Lung (tissue), 11 donors: ENCODE measurements at regions not wholly inside any gene's neighbourhood (a gene's known extent, or its start where the extent isn't known, plus 50 kb on each side); places are given as distances from the start of the nearest gene placed in this dataset.

Experiments
- ATAC-seq: fragments of 200-7000 bp; cut with Tn5 transposase; one replicate; pipeline ENCODE4 v1.9.1; 2020; ENCODE audit warnings: moderate number of reproducible peaks; ENCODE audit not compliant: insufficient read depth, low FRiP score
- DNase-seq, 3 donors: peaks; one replicate each; pipeline ENCODE4 v3.0.0-alpha.2; 2013 to 2017
- H3K27ac ChIP-seq, 2 donors: one replicate each; pipeline ENCODE4 v1.5.1; 2013; ENCODE audit warnings: mild to moderate bottlenecking in 2 of 2, moderate library complexity in 2 of 2, control low read depth in 1 of 2, inconsistent platforms in 1 of 2, low read depth in 1 of 2, low read length in 1 of 2
- H3K27me3 ChIP-seq, 3 donors: one replicate each; pipeline ENCODE4 v1.5.1; 2013; ENCODE audit warnings: low read length in 2 of 3; ENCODE audit not compliant: control insufficient read depth in 3 of 3, insufficient read depth in 3 of 3
- H3K36me3 ChIP-seq, 4 donors: one replicate each; pipeline ENCODE4 v1.5.1; 2013; ENCODE audit warnings: low read length in 4 of 4, mild to moderate bottlenecking in 1 of 4, moderate library complexity in 1 of 4; ENCODE audit not compliant: control insufficient read depth in 4 of 4, insufficient read depth in 4 of 4
- H3K4me1 ChIP-seq, 5 donors: one replicate each; pipeline ENCODE4 v1.5.1; 2013; ENCODE audit warnings: low read length in 5 of 5, mild to moderate bottlenecking in 2 of 5, moderate library complexity in 1 of 5; ENCODE audit not compliant: control insufficient read depth in 5 of 5, insufficient read depth in 5 of 5
- H3K4me3 ChIP-seq: one replicate; pipeline ENCODE4 v1.5.1; 2013; ENCODE audit warnings: mild to moderate bottlenecking, control low read depth, moderate library complexity
- H3K9ac ChIP-seq, 2 donors: one replicate each; pipeline ENCODE4 v1.5.1; 2013; ENCODE audit warnings: low read length in 2 of 2, control low read depth in 1 of 2; ENCODE audit not compliant: insufficient read depth in 1 of 2
- H3K9me3 ChIP-seq, 4 donors: one replicate each; pipeline ENCODE4 v1.5.1; 2013; ENCODE audit warnings: low read length in 3 of 4, mild to moderate bottlenecking in 1 of 4, moderate library complexity in 1 of 4; ENCODE audit not compliant: control insufficient read depth in 4 of 4, insufficient read depth in 3 of 4
- WGBS, 2 donors: extraction: QIAGEN DNeasy Blood & Tissue Kit; methylation state at CpG; one replicate each; pipeline ENCODE4 v1.1.7; 2013; 5-methylcytosine and 5-hydroxymethylcytosine counted together
- TF ChIP-seq, protein P1 (sequence below): IDR thresholded peaks from 2 replicates; pipeline ENCODE4 v1.5.1; 2012; ENCODE audit warnings: mild to moderate bottlenecking; ENCODE audit errors: control extremely low read depth, extremely low read depth
- donor health status: control.
- donor health status: control.
- donor health status: Bipolar disorder and iron deficiency.
- donor health status: healthy.
- donor health status: DM: yes; HTN: yes; CAD: no.

DNA sequence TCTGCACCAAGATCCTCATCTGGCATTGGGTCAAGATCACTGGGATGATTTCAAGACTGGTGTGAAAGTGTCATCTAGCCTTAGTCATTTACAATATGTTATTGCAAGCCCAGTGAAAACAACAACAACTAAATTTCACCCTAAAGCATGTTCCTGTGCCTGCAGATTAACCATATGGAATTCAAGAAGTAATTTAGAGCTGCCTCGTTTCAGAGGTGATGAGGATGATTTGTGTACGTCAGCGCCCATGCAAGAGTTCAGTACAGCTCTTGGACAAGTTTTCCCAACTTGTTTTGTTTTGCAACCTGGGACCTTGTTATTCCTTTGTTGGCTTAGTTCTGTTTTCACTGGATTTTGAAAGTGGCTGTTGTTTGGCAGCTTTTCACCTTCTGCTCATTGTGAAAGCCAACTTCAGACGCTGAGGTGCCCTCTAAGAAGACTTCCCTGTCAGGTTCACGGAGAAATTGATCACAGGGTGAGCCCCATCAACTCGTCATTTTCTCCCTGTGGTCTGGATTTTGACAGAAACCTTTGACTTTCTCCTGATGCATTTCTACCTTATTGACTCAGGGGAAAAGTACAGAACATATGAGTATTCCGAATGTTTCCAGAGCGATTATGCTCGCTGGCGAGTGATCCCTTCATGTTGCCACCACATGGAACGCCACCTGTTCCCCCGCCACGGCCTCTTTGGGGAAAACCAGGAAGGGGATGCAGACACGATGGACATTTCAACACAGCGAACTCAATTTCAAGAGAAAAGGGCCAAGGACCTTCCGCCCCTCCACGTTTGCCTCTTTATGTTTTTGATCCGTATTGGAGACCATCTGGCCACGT, 85.6 kb downstream of the FOXL1 start:
- 73 to 79% methylated on average over 19 of the region's 19 CpGs for WGBS, 2 donors
- no peak for DNase-seq
- Histone ChIP-seq H3K9me3 (peaks cover 0 to 12% (median 0%) of the 10 kb centered on the region in 4 donors), H3K9ac (no peak overlapping the region), H3K36me3 (no peaks in the 10 kb centered on the region), H3K4me1 (peaks cover 0 to 10% (median 0%) of the 10 kb centered on the region in 5 donors), H3K27ac (no peak overlapping the region), H3K4me3 (no peak overlapping the region), H3K27me3 (peaks cover 0 to 6% (median 0%) of the 10 kb centered on the region in 3 donors)
- no peak for ATAC-seq
- TF ChIP-seq, protein P1, sequence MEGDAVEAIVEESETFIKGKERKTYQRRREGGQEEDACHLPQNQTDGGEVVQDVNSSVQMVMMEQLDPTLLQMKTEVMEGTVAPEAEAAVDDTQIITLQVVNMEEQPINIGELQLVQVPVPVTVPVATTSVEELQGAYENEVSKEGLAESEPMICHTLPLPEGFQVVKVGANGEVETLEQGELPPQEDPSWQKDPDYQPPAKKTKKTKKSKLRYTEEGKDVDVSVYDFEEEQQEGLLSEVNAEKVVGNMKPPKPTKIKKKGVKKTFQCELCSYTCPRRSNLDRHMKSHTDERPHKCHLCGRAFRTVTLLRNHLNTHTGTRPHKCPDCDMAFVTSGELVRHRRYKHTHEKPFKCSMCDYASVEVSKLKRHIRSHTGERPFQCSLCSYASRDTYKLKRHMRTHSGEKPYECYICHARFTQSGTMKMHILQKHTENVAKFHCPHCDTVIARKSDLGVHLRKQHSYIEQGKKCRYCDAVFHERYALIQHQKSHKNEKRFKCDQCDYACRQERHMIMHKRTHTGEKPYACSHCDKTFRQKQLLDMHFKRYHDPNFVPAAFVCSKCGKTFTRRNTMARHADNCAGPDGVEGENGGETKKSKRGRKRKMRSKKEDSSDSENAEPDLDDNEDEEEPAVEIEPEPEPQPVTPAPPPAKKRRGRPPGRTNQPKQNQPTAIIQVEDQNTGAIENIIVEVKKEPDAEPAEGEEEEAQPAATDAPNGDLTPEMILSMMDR = no peak

DNA sequence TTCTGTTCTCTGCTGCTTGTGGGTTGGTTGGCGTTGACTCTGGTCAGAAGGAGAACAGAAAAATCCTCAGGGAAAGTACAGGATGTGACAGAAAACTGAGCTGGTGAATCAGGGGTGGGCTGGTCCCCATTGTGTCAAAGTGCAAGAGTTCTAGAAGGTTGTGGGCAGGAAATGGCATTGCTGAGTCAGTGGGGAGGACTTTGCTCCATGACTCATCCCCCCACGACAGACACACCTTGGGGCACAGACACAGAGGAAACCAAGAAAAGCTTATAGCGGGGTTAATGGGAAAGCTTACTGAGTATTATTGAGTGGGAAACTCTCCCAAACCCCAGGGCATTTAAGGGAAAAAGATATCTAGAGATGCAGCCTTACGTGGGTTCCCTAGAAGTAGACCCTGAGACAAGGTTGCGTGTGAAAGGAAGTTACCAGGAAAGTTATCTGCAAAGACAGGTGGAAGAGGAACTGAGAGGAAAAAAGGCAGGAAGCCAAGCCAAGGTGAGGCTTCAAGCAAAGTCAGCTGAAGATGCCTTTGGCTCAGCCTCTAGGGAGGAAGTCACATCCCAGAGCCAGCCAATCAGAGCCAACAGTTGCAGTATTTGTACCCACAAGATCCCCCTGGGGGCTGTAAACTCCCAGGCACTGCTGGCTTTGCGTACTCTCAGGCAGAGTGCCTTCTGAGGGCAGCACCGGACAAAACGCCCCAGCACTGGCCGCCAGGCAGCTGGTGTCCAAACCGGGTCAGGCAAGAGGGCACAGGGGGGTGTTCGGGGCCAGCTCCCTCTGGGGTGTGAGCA, 86.4 kb downstream of the FOXL1 start:
- Histone ChIP-seq H3K27me3 (peaks cover 0 to 7% (median 0%) of the 10 kb centered on the region in 3 donors), H3K9ac (no peak overlapping the region), H3K9me3 (peaks cover 0 to 12% (median 0%) of the 10 kb centered on the region in 4 donors), H3K27ac (no peak overlapping the region), H3K4me1 (peaks cover 0 to 10% (median 0%) of the 10 kb centered on the region in 5 donors), H3K4me3 (no peak overlapping the region), H3K36me3 (no peaks in the 10 kb centered on the region)
- 62 to 65% methylated on average over 11 of the region's 11 CpGs for WGBS, 2 donors
- TF ChIP-seq, protein P1 = no peak
- ATAC-seq (no peak), DNase-seq (no peak)

DNA sequence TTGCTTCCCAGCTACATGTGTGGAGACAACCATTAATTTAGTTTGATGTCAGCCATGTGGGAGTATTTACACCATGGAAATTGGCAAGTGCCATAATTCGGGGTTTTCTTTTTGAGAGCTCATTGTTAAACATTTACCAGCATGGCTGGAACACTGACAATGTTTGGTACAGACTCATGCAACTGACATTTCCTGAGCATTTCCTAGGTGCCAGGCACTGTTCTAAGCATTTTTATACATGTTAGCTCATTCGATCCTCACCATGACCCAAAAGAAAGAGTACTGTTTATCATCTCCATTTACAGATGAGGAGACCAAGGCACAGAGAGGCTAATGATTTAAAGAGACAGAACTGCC, 86.9 kb downstream of the FOXL1 start:
- H3K27me3 ChIP-seq = peaks cover 0 to 7% (median 0%) of the 10 kb centered on the region in 3 donors
- no peak for ATAC-seq
- no peak overlapping the region for H3K27ac ChIP-seq

More for the DNA sequence above, 86.9 kb downstream of the FOXL1 start:
- Histone ChIP-seq H3K4me3 (no peak overlapping the region), H3K9me3 (peaks cover 0 to 9% (median 0%) of the 10 kb centered on the region in 4 donors), H3K9ac (no peak overlapping the region), H3K4me1 (peaks cover 0 to 16% (median under 1%) of the 10 kb centered on the region in 5 donors), H3K36me3 (no peaks in the 10 kb centered on the region)
- TF ChIP-seq, protein P1 = no peak
- no peak for DNase-seq
- 64 to 76% methylated on average over 2 of the region's 2 CpGs for WGBS, 2 donors
